GM12878 (cell line): ENCODE measurements at regions not wholly inside any gene's neighbourhood (a gene's known extent, or its start where the extent isn't known, plus 50 kb on each side); places are given as distances from the start of the nearest gene placed in this dataset.

Source experiments
- ATAC-seq: fragments of 200-7000 bp; cut with Tn5 transposase; 3 replicates; pipeline ENCODE4 v1.9.1; 2020; ENCODE audit warnings: mild to moderate bottlenecking, moderate library complexity
- BruUV-seq: library from RNA; stranded (reverse); fragments of 400-500 nt; replicated peaks from 2 replicates; lab custom pipeline; 2021; lab: Mats Ljungman, UMichigan
- CTCF ChIA-PET: fragments of 300-600 bp; sonication (Branson Sonifier 250); formaldehyde crosslinking; extraction: SDS; loops from one replicate; lab custom pipeline; 2021; ENCODE audit warnings: inconsistent platforms; lab: Yijun Ruan, JAX
- POLR2A ChIA-PET: fragments of 350-600 bp; formaldehyde crosslinking; extraction: SDS; loops from one replicate; lab custom pipeline; 2021; ENCODE audit warnings: inconsistent platforms; lab: Charles Lee
- RAD21 ChIA-PET: fragments of 300-600 bp; sonication (Branson Sonifier 250); formaldehyde crosslinking; loops from one replicate; lab custom pipeline; 2023; ENCODE audit warnings: antibody characterized with exemption; ENCODE audit not compliant: unreplicated experiment; lab: Charles Lee
- SMC1A ChIA-PET: fragments of 300-600 bp; sonication (Branson Sonifier 250); formaldehyde crosslinking; loops from one replicate; lab custom pipeline; 2023; ENCODE audit not compliant: unreplicated experiment, uncharacterized antibody; lab: Charles Lee
- DNase-seq: peaks from one replicate; pipeline ENCODE4 v3.0.0-alpha.2; 2011; ENCODE audit warnings: low read depth, low spot score
- FAIRE-seq: peaks from 3 replicates; lab custom pipeline; 2011; peaks lifted over from hg19 to GRCh38; lab: Jason Lieb, UNC
- H2AFZ ChIP-seq: 2 replicates; pipeline ENCODE4 v1.6.0; 2011; ENCODE audit warnings: low read depth, low read length, control low read depth; ENCODE audit not compliant: control insufficient read depth
- H3K27ac ChIP-seq: 2 replicates; pipeline ENCODE4 v1.5.1; 2011; ENCODE audit warnings: control low read depth; ENCODE audit not compliant: control insufficient read depth, insufficient read depth
- H3K27me3 ChIP-seq, 2 experiments: replicated peaks in 1 of 2; 2 replicates each; pipeline versions ENCODE4 v1.6.0 to v1.6.1; 2011; ENCODE audit warnings: low read length in 1 of 2; ENCODE audit not compliant: control insufficient read depth in 2 of 2, insufficient read depth in 2 of 2
- H3K36me3 ChIP-seq, 2 experiments: 2 replicates each; pipeline ENCODE4 v1.5.1; 2011; ENCODE audit warnings: low read length in 1 of 2; ENCODE audit not compliant: control insufficient read depth in 2 of 2, insufficient read depth in 2 of 2
- H3K4me1 ChIP-seq: 2 replicates; pipeline ENCODE4 v1.6.1; 2011; ENCODE audit warnings: mild to moderate bottlenecking, low read length, moderate library complexity, mixed read lengths; ENCODE audit not compliant: control insufficient read depth, insufficient read depth
- H3K4me2 ChIP-seq: 2 replicates; pipeline ENCODE4 v1.6.0; 2011; ENCODE audit warnings: control low read depth; ENCODE audit not compliant: control insufficient read depth, insufficient read depth
- H3K4me3 ChIP-seq: fragments of 200-600 bp; sonication (generic); 2 replicates; pipeline ENCODE4 v1.5.1; 2016
- H3K79me2 ChIP-seq: 2 replicates; pipeline ENCODE4 v1.6.0; 2011; ENCODE audit warnings: low read length; ENCODE audit not compliant: control insufficient read depth, insufficient read depth
- H3K9ac ChIP-seq: 2 replicates; pipeline ENCODE4 v1.8.0; 2011; ENCODE audit warnings: low read length, control low read depth, mixed read lengths; ENCODE audit not compliant: control insufficient read depth, insufficient read depth
- H3K9me3 ChIP-seq: replicated peaks from 3 replicates; pipeline ENCODE4 v1.5.1; 2011; ENCODE audit warnings: mild to moderate bottlenecking, low read length; ENCODE audit not compliant: control insufficient read depth, insufficient read depth
- H4K20me1 ChIP-seq: 2 replicates; pipeline ENCODE4 v1.6.0; 2011; ENCODE audit not compliant: control insufficient read depth, insufficient read depth
- ASH2L ChIP-seq: fragments of 300-600, 200-600 bp; sonication (generic); IDR thresholded peaks from 2 replicates; pipeline ENCODE4 v1.6.1; 2017; ENCODE audit warnings: low read depth, mild to moderate bottlenecking, borderline replicate concordance
- BMI1 ChIP-seq: fragments of 450-650 bp; IDR thresholded peaks from 2 replicates; pipeline ENCODE4 v1.6.1; 2016; ENCODE audit warnings: mild to moderate bottlenecking, moderate library complexity, borderline replicate concordance
- HCFC1 ChIP-seq: fragments of 150-350 bp; IDR thresholded peaks from 2 replicates; pipeline ENCODE4 v1.6.1; 2014; ENCODE audit warnings: low read length
- HDGF ChIP-seq: fragments of 450-650 bp; IDR thresholded peaks from 2 replicates; pipeline ENCODE4 v1.6.1; 2016; ENCODE audit warnings: antibody characterized with exemption
- MLLT1 ChIP-seq: fragments of 450-650 bp; IDR thresholded peaks from 2 replicates; pipeline ENCODE4 v1.6.1; 2016; ENCODE audit warnings: mild to moderate bottlenecking
- MYB ChIP-seq: fragments of 150-350 bp; IDR thresholded peaks from 2 replicates; pipeline ENCODE4 v1.6.1; 2014; ENCODE audit warnings: mild to moderate bottlenecking, low read depth, low read length, borderline replicate concordance
- PAX8 ChIP-seq: fragments of 450-650 bp; IDR thresholded peaks from 2 replicates; pipeline ENCODE4 v1.6.1; 2017; ENCODE audit warnings: mild to moderate bottlenecking, moderate library complexity
- PKNOX1 ChIP-seq: fragments of 450-650 bp; IDR thresholded peaks from 2 replicates; pipeline ENCODE4 v1.6.1; 2016; ENCODE audit warnings: mild to moderate bottlenecking
- PML ChIP-seq: IDR thresholded peaks from 2 replicates; pipeline ENCODE4 v1.6.1; 2012; ENCODE audit warnings: low read length, inconsistent platforms
- POLR2AphosphoS2 ChIP-seq: IDR thresholded peaks from 2 replicates; pipeline ENCODE4 v1.6.1; 2011; ENCODE audit warnings: low read depth, mild to moderate bottlenecking, low read length, improper control_type of control experiment, moderate library complexity
- POU2F2 ChIP-seq: IDR thresholded peaks from 3 replicates; pipeline ENCODE4 v1.6.1; 2011; ENCODE audit warnings: low read depth, mild to moderate bottlenecking, low read length, borderline replicate concordance
- SUPT20H ChIP-seq: IDR thresholded peaks from 2 replicates; pipeline ENCODE4 v1.6.1; 2011; ENCODE audit warnings: low read depth, mild to moderate bottlenecking, low read length, moderate library complexity, borderline replicate concordance; ENCODE audit not compliant: control insufficient read depth
- YBX1 ChIP-seq: fragments of 450-650 bp; IDR thresholded peaks from 2 replicates; pipeline ENCODE4 v1.6.1; 2016; ENCODE audit warnings: antibody characterized with exemption
- ZNF384 ChIP-seq: IDR thresholded peaks from 2 replicates; pipeline ENCODE4 v1.6.1; 2012; ENCODE audit warnings: low read depth, mild to moderate bottlenecking, low read length, improper control_type of control experiment, borderline replicate concordance
- WGBS: methylation state at CpG from one replicate; pipeline ENCODE4 v1.1.6; 2016; ENCODE audit warnings: low lambda C conversion rate; ENCODE audit not compliant: insufficient replicate concordance, insufficient coverage; ENCODE audit errors: missing lambda C conversion rate; 5-methylcytosine and 5-hydroxymethylcytosine counted together
- in situ Hi-C: fragments of 300-500 bp; cut with MboI; formaldehyde crosslinking; loops from 9 replicates; pipeline ENCODE4 v1.14.3; 2018; ENCODE audit warnings: mixed read lengths
- intact Hi-C: fragments of 100-400 bp; cut with micrococcal nuclease; formaldehyde crosslinking; loops from one replicate; pipeline ENCODE4 v1.14.2; 2022; ENCODE audit not compliant: unreplicated experiment
- TF ChIP-seq, protein P1 (sequence below): IDR thresholded peaks from 2 replicates; pipeline ENCODE4 v1.6.1; 2012; ENCODE audit warnings: low read depth, low read length, improper control_type of control experiment

DNA sequence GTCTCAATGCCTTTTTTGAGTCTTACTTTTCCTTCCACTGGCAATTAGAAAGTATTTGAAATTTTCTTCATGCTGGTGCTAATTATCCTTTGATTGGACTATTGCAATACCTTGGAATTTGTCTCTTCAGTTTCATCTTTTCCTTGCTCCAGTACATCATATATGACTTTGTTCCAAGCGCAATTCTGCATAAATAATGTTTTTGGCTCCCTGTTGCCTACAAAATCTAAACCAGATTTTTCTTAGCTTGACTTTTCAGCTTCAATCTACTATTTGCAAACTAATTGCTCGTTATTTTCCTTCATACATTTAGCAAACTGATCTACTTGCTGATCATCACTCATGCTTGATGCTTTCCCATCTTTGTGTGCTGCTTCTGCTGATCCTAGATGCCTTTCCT lies 230.8 kb upstream of the GPR149 start (continued):
- no peak for TF ChIP-seq PML
- TF ChIP-seq BMI1: no peak

DNA sequence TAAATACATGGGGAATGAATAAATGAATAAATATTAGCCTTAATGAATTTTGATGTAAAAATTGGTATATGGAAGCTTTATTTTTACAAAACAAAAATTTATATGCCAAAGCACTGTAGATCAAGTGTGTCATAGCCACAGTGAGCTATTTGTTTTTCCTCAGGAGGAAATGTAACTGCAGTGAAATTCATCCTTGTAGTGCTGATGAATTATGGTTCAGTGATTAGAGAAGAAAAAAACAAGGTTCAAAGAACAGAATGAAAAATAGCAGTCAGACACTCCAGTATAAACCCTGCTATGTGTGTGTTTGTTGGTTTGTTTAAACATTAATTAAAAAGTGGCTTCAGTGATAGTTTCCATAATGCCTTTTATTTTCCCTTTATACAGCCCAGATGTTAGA lies 228.0 kb upstream of the GPR149 start:
- FAIRE-seq: no peak
- no peak overlapping the region for H3K9ac ChIP-seq
- no peak for TF ChIP-seq ASH2L

DNA sequence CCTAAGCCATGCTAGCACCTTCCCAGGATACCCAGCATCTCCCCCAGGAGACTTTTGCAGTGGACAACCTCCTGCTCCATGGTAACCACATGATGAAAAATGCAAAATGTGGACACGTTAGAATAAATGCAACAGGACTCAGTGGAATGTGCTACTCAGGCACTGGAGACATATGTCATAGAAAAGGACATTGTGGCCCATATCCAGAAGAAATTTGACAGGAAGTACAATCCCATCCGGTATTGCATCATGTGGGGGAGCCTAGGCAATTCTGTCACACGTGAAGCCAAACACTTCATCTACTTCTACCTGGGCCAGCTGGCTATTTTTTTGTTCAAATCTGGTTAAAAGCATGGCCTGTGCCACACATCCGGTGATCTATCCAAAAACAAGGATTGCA lies 227.2 kb upstream of the GPR149 start:
- Histone ChIP-seq H3K27ac (no peak overlapping the region), H2AFZ (no peak overlapping the region), H3K9me3 (no peaks in the 10 kb centered on the region), H3K27me3 (no peaks in the 10 kb centered on the region), H3K36me3 (no peaks in the 10 kb centered on the region), H3K79me2 (no peaks in the 10 kb centered on the region), H3K4me3 (no peak overlapping the region), H4K20me1 (no peaks in the 10 kb centered on the region), H3K4me1 (no peaks in the 10 kb centered on the region), H3K4me2 (no peak overlapping the region), H3K9ac (no peak overlapping the region)
- ATAC-seq (no peak), FAIRE-seq (no peak), DNase-seq (no peak)
- ChIA-PET POLR2A (no interaction called here), SMC1A (no interaction called here), CTCF (no interaction called here), RAD21 (no interaction called here)
- in situ Hi-C loops: no loop called here
- no TSS peak for BruUV-seq
- intact Hi-C loops: no loop called here
- WGBS: 2% methylated on average over 4 of the region's 4 CpGs
- TF ChIP-seq YBX1 (no peak), PAX8 (no peak), HCFC1 (no peak), MYB (no peak), PKNOX1 (no peak), HDGF (no peak), ZNF384 (no peak), POLR2AphosphoS2 (no peak), POU2F2 (no peak), MLLT1 (no peak), SUPT20H (no peak)
- TF ChIP-seq, protein P1, sequence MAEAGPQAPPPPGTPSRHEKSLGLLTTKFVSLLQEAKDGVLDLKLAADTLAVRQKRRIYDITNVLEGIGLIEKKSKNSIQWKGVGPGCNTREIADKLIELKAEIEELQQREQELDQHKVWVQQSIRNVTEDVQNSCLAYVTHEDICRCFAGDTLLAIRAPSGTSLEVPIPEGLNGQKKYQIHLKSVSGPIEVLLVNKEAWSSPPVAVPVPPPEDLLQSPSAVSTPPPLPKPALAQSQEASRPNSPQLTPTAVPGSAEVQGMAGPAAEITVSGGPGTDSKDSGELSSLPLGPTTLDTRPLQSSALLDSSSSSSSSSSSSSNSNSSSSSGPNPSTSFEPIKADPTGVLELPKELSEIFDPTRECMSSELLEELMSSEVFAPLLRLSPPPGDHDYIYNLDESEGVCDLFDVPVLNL: no peak

More for the DNA sequence above, 228.0 kb upstream of the GPR149 start:
- no peak overlapping the region for H2AFZ ChIP-seq
- no peak overlapping the region for H3K4me3 ChIP-seq
- RAD21 ChIA-PET: no interaction called here
- H3K79me2 ChIP-seq: no peaks in the 10 kb centered on the region
- no TSS peak for BruUV-seq
- POLR2A ChIA-PET: no interaction called here
- intact Hi-C loops (no loop called here), in situ Hi-C loops (no loop called here)
- SMC1A ChIA-PET: no interaction called here
- H3K27me3 ChIP-seq: no peaks in the 10 kb centered on the region
- no peaks in the 10 kb centered on the region for H3K9me3 ChIP-seq
- CTCF ChIA-PET: no interaction called here
- DNase-seq: no peak
- H3K27ac ChIP-seq: no peak overlapping the region
- H3K36me3 ChIP-seq: no peaks in the 10 kb centered on the region
- H4K20me1 ChIP-seq: no peaks in the 10 kb centered on the region
- H3K4me1 ChIP-seq: no peaks in the 10 kb centered on the region
- no peak overlapping the region for H3K4me2 ChIP-seq
- ATAC-seq: no peak
